K562 (cell line): ENCODE measurements at regions not wholly inside any gene's neighbourhood (a gene's known extent, or its start where the extent isn't known, plus 50 kb on each side); places are given as distances from the start of the nearest gene placed in this dataset.

ENCODE experiments used
- ATF7 ChIP-seq: fragments of 450-650 bp; IDR thresholded peaks from 2 replicates; pipeline ENCODE4 v1.7.1; 2014; ENCODE audit warnings: mild to moderate bottlenecking, moderate library complexity
- JUN ChIP-seq, 2 experiments: sonication (generic) in 1 of 2; formaldehyde crosslinking in 1 of 2; IDR thresholded peaks; 2 replicates each; pipeline versions ENCODE4 v1.6.1 to v1.8.0; 2012 to 2022; ENCODE audit warnings: borderline replicate concordance in 2 of 2, mild to moderate bottlenecking in 2 of 2, improper control_type of control experiment in 1 of 2, low read depth in 1 of 2, low read length in 1 of 2, missing genetic modification reagents in 1 of 2
- L3MBTL2 ChIP-seq: fragments of 450-650 bp; IDR thresholded peaks from 2 replicates; pipeline ENCODE4 v1.6.1; 2016; ENCODE audit warnings: mild to moderate bottlenecking, moderate library complexity
- PML ChIP-seq: IDR thresholded peaks from 2 replicates; pipeline ENCODE4 v1.6.1; 2012; ENCODE audit warnings: low read length, inconsistent platforms
- RAD51 ChIP-seq: fragments of 450-650 bp; IDR thresholded peaks from 2 replicates; pipeline ENCODE4 v1.7.1; 2016; ENCODE audit warnings: low read depth, mild to moderate bottlenecking, borderline replicate concordance
- SIN3A ChIP-seq, 2 experiments: fragments of 150-350 bp in 1 of 2; IDR thresholded peaks; 2 replicates each; pipeline ENCODE4 v1.6.1; 2011 to 2016; ENCODE audit warnings: borderline replicate concordance in 2 of 2, low read depth in 2 of 2, low read length in 2 of 2, mild to moderate bottlenecking in 2 of 2, moderate library complexity in 2 of 2; ENCODE audit not compliant: control insufficient read depth in 1 of 2
- TAF1 ChIP-seq: IDR thresholded peaks from 2 replicates; pipeline ENCODE4 v1.6.1; 2011; ENCODE audit warnings: mild to moderate bottlenecking, low read length, moderate library complexity; ENCODE audit not compliant: insufficient read depth, control insufficient read depth, severe bottlenecking; ENCODE audit errors: extremely low read depth
- ZNF785 ChIP-seq: fragments of 250-450 bp; sonication (Bioruptor Pico); IDR thresholded peaks from 2 replicates; pipeline ENCODE4 v1.4.0; 2020; ENCODE audit warnings: mild to moderate bottlenecking
- TF ChIP-seq, protein P1 (sequence below): fragments of 450-650 bp; IDR thresholded peaks from 2 replicates; pipeline ENCODE4 v1.6.1; 2016; ENCODE audit warnings: low read depth
- TF ChIP-seq, protein P2 (sequence below): sonication (generic); formaldehyde crosslinking; IDR thresholded peaks from 2 replicates; pipeline ENCODE4 v1.8.0; 2022; ENCODE audit warnings: mild to moderate bottlenecking, missing genetic modification reagents
- TF ChIP-seq, protein P3 (sequence below): fragments of 450-650 bp; IDR thresholded peaks from 2 replicates; pipeline ENCODE4 v1.6.1; 2017; ENCODE audit warnings: mild to moderate bottlenecking, moderate library complexity

DNA sequence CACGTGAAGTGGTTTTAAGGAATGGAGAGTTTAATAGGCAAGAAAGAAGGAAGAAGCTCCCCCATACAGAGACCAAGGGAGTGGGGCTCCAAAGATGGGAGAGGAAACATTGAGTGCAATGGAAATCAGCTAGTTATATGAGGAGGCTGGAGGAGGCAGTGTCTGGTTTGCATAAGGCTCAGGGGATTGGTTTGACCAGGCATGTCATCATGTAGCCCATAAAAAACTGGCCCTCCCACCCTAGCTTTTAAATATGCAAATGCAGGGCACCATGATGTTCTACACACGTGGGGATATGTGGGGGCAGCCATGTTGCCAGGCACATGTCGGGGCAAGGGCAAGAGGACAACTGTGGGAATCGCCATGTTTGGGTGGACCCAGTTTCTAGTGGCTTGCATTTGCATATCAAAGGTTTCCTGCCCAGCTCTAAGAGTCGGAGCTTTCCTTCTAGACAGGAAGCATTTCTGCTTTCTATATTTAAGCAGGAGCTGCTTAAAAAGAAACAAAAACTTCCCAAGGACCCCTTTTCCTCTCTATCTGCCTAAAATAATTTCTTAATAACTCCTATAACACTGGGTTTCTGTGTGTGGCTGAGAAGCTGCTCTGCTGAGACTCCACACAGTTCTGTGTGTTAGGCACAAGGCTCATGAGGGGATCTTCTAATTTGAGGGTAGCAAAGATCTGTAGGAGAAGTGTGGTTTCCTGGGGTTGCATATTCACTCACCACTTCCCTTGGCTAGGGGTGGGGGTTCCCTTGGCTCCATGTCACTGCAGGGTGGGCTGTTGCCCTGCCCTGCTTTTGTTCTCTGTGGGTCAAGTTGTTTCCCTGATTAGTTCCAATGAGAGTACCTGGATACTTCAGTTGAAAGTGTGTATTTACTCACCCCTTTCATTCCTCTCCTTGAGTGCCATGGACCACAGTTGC lies 113.5 kb downstream of the VSIG4 start (continued):
- TF ChIP-seq SIN3A (IDR thresholded peaks at IDR 0.05; ENCODE audit: borderline replicate concordance in 2 of 2, control insufficient read depth in 1 of 2, low read depth in 2 of 2, low read length in 2 of 2) = peak in 1 of 2 experiments; percentile 81; a peak in 1 of 4 replicates
- TF ChIP-seq L3MBTL2 = peak; percentile 73
- TF ChIP-seq, protein P1, sequence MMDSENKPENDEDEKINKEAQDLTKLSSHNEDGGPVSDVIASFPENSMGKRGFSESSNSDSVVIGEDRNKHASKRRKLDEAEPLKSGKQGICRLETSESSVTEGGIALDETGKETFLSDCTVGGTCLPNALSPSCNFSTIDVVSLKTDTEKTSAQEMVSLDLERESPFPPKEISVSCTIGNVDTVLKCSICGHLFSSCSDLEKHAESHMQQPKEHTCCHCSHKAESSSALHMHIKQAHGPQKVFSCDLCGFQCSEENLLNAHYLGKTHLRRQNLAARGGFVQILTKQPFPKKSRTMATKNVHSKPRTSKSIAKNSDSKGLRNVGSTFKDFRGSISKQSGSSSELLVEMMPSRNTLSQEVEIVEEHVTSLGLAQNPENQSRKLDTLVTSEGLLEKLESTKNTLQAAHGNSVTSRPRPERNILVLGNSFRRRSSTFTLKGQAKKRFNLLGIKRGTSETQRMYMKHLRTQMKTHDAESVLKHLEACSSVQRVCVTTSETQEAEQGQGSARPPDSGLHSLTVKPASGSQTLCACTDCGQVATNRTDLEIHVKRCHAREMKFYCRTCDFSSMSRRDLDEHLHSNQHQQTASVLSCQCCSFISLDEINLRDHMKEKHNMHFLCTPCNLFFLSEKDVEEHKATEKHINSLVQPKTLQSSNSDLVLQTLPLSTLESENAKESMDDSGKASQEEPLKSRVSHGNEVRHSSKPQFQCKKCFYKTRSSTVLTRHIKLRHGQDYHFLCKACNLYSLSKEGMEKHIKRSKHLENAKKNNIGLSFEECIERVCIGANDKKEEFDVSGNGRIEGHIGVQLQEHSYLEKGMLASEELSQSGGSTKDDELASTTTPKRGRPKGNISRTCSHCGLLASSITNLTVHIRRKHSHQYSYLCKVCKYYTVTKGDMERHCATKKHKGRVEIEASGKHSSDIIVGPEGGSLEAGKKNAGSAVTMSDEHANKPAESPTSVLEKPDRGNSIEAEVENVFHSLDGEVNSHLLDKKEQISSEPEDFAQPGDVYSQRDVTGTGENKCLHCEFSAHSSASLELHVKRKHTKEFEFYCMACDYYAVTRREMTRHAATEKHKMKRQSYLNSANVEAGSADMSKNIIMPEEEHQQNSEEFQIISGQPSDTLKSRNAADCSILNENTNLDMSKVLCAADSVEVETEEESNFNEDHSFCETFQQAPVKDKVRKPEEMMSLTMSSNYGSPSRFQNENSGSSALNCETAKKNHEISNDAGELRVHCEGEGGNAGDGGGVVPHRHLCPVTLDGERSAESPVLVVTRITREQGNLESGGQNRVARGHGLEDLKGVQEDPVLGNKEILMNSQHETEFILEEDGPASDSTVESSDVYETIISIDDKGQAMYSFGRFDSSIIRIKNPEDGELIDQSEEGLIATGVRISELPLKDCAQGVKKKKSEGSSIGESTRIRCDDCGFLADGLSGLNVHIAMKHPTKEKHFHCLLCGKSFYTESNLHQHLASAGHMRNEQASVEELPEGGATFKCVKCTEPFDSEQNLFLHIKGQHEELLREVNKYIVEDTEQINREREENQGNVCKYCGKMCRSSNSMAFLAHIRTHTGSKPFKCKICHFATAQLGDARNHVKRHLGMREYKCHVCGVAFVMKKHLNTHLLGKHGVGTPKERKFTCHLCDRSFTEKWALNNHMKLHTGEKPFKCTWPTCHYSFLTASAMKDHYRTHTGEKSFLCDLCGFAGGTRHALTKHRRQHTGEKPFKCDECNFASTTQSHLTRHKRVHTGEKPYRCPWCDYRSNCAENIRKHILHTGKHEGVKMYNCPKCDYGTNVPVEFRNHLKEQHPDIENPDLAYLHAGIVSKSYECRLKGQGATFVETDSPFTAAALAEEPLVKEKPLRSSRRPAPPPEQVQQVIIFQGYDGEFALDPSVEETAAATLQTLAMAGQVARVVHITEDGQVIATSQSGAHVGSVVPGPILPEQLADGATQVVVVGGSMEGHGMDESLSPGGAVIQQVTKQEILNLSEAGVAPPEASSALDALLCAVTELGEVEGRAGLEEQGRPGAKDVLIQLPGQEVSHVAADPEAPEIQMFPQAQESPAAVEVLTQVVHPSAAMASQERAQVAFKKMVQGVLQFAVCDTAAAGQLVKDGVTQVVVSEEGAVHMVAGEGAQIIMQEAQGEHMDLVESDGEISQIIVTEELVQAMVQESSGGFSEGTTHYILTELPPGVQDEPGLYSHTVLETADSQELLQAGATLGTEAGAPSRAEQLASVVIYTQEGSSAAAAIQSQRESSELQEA = peak; percentile 57; the same call in 1 of the 2 replicates
- TF ChIP-seq PML = peak; percentile 61; the same call in 1 of the 2 replicates
- TF ChIP-seq JUN (IDR thresholded peaks at IDR 0.05; ENCODE audit: borderline replicate concordance, low read depth, low read length) = peak; percentile 41; the same call in 1 of the 2 replicates
- no peak for TF ChIP-seq JUN (CRISPR knock-in tag; IDR thresholded peaks at IDR 0.05; ENCODE audit: borderline replicate concordance)
- TF ChIP-seq ATF7 = peak; percentile 50; the same call in 1 of the 2 replicates
- TF ChIP-seq, protein P2, sequence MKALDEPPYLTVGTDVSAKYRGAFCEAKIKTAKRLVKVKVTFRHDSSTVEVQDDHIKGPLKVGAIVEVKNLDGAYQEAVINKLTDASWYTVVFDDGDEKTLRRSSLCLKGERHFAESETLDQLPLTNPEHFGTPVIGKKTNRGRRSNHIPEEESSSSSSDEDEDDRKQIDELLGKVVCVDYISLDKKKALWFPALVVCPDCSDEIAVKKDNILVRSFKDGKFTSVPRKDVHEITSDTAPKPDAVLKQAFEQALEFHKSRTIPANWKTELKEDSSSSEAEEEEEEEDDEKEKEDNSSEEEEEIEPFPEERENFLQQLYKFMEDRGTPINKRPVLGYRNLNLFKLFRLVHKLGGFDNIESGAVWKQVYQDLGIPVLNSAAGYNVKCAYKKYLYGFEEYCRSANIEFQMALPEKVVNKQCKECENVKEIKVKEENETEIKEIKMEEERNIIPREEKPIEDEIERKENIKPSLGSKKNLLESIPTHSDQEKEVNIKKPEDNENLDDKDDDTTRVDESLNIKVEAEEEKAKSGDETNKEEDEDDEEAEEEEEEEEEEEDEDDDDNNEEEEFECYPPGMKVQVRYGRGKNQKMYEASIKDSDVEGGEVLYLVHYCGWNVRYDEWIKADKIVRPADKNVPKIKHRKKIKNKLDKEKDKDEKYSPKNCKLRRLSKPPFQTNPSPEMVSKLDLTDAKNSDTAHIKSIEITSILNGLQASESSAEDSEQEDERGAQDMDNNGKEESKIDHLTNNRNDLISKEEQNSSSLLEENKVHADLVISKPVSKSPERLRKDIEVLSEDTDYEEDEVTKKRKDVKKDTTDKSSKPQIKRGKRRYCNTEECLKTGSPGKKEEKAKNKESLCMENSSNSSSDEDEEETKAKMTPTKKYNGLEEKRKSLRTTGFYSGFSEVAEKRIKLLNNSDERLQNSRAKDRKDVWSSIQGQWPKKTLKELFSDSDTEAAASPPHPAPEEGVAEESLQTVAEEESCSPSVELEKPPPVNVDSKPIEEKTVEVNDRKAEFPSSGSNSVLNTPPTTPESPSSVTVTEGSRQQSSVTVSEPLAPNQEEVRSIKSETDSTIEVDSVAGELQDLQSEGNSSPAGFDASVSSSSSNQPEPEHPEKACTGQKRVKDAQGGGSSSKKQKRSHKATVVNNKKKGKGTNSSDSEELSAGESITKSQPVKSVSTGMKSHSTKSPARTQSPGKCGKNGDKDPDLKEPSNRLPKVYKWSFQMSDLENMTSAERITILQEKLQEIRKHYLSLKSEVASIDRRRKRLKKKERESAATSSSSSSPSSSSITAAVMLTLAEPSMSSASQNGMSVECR (CRISPR knock-in tag) = peak; percentile 87
- TF ChIP-seq, protein P3, sequence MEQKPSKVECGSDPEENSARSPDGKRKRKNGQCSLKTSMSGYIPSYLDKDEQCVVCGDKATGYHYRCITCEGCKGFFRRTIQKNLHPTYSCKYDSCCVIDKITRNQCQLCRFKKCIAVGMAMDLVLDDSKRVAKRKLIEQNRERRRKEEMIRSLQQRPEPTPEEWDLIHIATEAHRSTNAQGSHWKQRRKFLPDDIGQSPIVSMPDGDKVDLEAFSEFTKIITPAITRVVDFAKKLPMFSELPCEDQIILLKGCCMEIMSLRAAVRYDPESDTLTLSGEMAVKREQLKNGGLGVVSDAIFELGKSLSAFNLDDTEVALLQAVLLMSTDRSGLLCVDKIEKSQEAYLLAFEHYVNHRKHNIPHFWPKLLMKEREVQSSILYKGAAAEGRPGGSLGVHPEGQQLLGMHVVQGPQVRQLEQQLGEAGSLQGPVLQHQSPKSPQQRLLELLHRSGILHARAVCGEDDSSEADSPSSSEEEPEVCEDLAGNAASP = no peak
- TF ChIP-seq TAF1 = peak; percentile 51
- TF ChIP-seq ZNF785 (CRISPR knock-in tag) = no peak
- TF ChIP-seq RAD51 = peak; percentile 38; the same call in 1 of the 2 replicates
